Type B pancreatic cell (in vitro differentiated cells): ENCODE measurements at regions not wholly inside any gene's neighbourhood (a gene's known extent, or its start where the extent isn't known, plus 50 kb on each side); places are given as distances from the start of the nearest gene placed in this dataset.

Source experiments
- DNase-seq: peaks from one replicate; pipeline ENCODE4 v3.0.0; 2021; ENCODE audit warnings: mixed read lengths; ENCODE audit not compliant: unreplicated experiment; ENCODE audit errors: extremely low spot score
- H3K27ac Mint-ChIP-seq: 2 replicates; pipeline ENCODE4 v1.8.0; 2021; ENCODE audit warnings: mild to moderate bottlenecking, mixed read lengths
- H3K27me3 Mint-ChIP-seq: 2 replicates; pipeline ENCODE4 v1.8.0; 2021; ENCODE audit warnings: mixed read lengths
- H3K36me3 Mint-ChIP-seq: 2 replicates; pipeline ENCODE4 v1.8.0; 2021; ENCODE audit warnings: mixed read lengths
- H3K4me1 Mint-ChIP-seq: one replicate; pipeline ENCODE4 v1.8.0; 2021; ENCODE audit warnings: mixed read lengths; ENCODE audit not compliant: unreplicated experiment
- H3K4me3 Mint-ChIP-seq: 2 replicates; pipeline ENCODE4 v1.8.0; 2021; ENCODE audit warnings: mild to moderate bottlenecking, mixed read lengths
- H3K9me3 Mint-ChIP-seq: 2 replicates; pipeline ENCODE4 v1.8.0; 2021; ENCODE audit warnings: mixed read lengths
- TF ChIP-seq, protein P1 (sequence below): fragments of 200-600 bp; sonication (generic); conservative IDR thresholded peaks from 2 replicates; pipeline ENCODE4 v1.5.0; 2021; ENCODE audit warnings: antibody characterized with exemption, mild to moderate bottlenecking

DNA sequence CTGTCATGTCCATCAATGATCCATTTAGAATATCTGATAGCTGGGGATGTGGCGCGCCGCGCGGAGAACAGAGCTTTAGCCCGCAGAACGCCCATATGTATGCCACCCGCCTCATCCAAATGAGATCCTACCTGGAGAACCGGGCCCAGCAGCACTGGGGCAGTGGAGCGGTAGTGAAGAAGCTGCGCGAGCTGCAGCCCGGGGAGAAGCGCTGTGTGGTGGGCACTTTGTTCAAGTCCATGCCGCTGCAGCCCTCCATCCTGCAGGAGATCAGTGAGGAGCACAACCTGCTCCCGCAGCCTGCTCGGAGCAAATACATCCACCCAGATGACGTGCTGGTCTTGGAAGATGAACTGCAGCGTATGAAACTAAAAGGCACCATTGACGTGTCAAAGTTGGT is 313.7 kb downstream of the NR2F1-AS1 start:
- Mint-ChIP-seq H3K27me3 (no peaks in the 10 kb centered on the region), H3K36me3 (no peaks in the 10 kb centered on the region), H3K4me3 (no peak overlapping the region), H3K4me1 (no peaks in the 10 kb centered on the region), H3K9me3 (no peaks in the 10 kb centered on the region), H3K27ac (no peak overlapping the region)
- no peak for DNase-seq
- TF ChIP-seq, protein P1, sequence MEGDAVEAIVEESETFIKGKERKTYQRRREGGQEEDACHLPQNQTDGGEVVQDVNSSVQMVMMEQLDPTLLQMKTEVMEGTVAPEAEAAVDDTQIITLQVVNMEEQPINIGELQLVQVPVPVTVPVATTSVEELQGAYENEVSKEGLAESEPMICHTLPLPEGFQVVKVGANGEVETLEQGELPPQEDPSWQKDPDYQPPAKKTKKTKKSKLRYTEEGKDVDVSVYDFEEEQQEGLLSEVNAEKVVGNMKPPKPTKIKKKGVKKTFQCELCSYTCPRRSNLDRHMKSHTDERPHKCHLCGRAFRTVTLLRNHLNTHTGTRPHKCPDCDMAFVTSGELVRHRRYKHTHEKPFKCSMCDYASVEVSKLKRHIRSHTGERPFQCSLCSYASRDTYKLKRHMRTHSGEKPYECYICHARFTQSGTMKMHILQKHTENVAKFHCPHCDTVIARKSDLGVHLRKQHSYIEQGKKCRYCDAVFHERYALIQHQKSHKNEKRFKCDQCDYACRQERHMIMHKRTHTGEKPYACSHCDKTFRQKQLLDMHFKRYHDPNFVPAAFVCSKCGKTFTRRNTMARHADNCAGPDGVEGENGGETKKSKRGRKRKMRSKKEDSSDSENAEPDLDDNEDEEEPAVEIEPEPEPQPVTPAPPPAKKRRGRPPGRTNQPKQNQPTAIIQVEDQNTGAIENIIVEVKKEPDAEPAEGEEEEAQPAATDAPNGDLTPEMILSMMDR = no peak

DNA sequence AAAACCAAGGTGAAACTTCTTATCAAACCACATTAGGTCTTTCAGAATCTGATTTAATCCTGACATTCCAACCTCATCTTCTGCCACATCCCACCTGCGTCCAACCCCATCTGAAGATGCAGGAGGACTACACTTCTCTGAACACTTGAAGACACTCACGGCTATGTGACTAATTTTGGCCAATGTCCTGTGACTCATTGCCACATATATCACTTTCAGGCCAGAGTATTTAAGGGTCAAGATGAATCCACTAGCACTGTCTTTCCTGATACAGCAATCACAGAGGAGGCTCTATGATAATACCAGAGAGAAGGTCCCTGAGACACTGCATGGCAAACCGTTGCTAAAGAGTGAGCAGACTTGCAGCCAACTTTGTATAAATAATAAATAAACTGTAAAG is 323.4 kb downstream of the NR2F1-AS1 start:
- no peak for DNase-seq
- no peaks in the 10 kb centered on the region for H3K36me3 Mint-ChIP-seq
- TF ChIP-seq, protein P1 = no peak
- H3K9me3 Mint-ChIP-seq = peaks cover 4% of the 10 kb centered on the region
- H3K27ac Mint-ChIP-seq = no peak overlapping the region
- H3K27me3 Mint-ChIP-seq = peaks cover 10% of the 10 kb centered on the region
- H3K4me1 Mint-ChIP-seq = peaks cover 3% of the 10 kb centered on the region
- H3K4me3 Mint-ChIP-seq = no peak overlapping the region

DNA sequence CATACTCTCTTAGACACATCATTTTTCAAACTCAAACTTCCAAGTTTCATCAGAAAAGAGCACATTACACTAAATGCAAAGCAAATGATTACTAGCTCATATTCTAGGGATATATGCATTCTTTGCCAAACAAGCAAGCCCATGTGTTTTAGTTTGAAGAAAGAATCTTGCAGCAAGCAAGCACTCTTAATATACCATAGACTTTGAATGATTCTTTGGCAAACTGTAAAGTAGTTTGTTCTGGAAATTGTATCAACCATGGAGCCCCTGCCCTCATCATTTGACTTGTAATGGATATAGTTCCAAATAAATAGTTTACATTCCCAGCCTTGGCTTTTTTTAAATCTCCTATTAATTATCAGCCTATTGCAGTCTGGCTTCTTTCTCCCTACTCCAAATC is 325.2 kb downstream of the NR2F1-AS1 start:
- Mint-ChIP-seq H3K27ac (no peak overlapping the region), H3K27me3 (peaks cover 17% of the 10 kb centered on the region), H3K4me1 (peaks cover 3% of the 10 kb centered on the region), H3K36me3 (no peaks in the 10 kb centered on the region), H3K4me3 (no peak overlapping the region), H3K9me3 (peaks cover 4% of the 10 kb centered on the region)
- no peak for DNase-seq
- TF ChIP-seq, protein P1 = no peak

DNA sequence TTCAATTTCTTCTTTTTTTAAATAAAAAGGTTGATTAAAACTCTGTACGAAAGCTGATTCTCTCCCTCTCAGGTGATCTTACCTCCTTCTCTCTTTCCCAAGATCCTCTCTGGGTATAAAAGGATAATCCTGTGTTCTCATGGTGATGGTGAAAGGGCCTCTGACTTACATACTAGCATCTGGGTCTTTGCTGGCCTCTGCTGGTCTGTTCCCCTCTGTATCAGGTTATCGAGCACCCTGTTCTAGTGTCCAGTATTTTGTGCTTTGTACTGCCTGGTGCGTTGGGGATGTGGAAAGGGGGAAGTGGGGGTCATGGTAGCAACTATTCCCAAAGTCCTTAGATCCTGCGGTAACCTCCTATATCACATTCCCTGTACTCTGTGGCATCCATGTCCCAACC is 328.9 kb downstream of the NR2F1-AS1 start:
- no peak for DNase-seq
- Mint-ChIP-seq H3K4me1 (peaks cover 16% of the 10 kb centered on the region), H3K4me3 (no peak overlapping the region), H3K27ac (no peak overlapping the region), H3K36me3 (no peaks in the 10 kb centered on the region), H3K9me3 (peaks cover 4% of the 10 kb centered on the region), H3K27me3 (peaks cover 11% of the 10 kb centered on the region)
- TF ChIP-seq, protein P1 = no peak

DNA sequence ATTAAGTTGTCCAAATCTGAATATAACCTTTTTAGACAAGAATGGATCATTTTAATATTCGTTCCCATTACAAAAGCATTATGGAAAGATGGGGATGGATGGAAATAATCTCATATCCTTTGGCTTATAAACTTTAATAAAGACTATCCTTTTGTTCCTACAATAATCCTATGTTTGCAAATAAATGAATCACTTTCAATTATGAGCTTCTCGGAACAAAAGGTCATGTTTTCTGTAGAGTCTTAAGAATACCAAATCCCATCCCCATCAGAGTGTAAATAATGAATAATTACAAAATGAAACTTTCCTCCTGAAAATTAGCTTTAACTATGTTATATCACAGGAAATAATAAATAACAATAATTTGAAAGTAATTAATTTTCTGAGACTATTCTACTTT is 329.7 kb downstream of the NR2F1-AS1 start:
- peaks cover 4% of the 10 kb centered on the region for H3K9me3 Mint-ChIP-seq
- peaks cover 13% of the 10 kb centered on the region for H3K27me3 Mint-ChIP-seq
- no peak for DNase-seq
- H3K36me3 Mint-ChIP-seq = no peaks in the 10 kb centered on the region
- H3K27ac Mint-ChIP-seq = no peak overlapping the region
- no peak overlapping the region for H3K4me3 Mint-ChIP-seq
- TF ChIP-seq, protein P1 = no peak
- H3K4me1 Mint-ChIP-seq = peaks cover 23% of the 10 kb centered on the region

DNA sequence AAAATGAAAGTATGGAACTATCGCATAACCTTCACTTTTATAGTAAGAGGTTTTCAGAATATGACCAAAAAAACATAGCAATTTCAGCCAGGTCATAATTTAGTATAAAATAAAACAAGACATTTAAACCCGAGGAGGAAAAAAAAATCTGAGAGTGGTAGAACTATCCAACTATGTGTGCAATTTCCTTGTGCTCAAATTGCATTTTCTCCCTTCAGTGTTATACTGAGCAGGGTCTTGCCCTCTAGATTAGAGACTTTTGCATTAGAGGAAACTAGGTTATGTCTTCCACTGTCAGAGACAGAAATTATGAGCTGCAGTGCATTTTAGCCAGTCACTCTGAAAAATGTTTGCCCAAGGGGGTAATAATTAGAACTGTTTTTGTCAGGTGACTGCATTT is 330.6 kb downstream of the NR2F1-AS1 start:
- Mint-ChIP-seq H3K4me1 (peaks cover 29% of the 10 kb centered on the region), H3K9me3 (peaks cover under 1% of the 10 kb centered on the region), H3K4me3 (no peak overlapping the region), H3K27ac (no peak overlapping the region), H3K27me3 (peaks cover 12% of the 10 kb centered on the region), H3K36me3 (no peaks in the 10 kb centered on the region)
- TF ChIP-seq, protein P1 = no peak
- DNase-seq = no peak
